Left colon (tissue), 2 donors: ENCODE measurements at regions not wholly inside any gene's neighbourhood (a gene's known extent, or its start where the extent isn't known, plus 50 kb on each side); places are given as distances from the start of the nearest gene placed in this dataset.

Source experiments
- ATAC-seq: fragments of 200-7000 bp; cut with Tn5 transposase; one replicate; pipeline ENCODE4 v1.9.1; 2020; ENCODE audit warnings: mild to moderate bottlenecking, moderate library complexity
- DNase-seq, 2 donors: peaks; one replicate each; pipeline ENCODE4 v3.0.0-alpha.2; 2020
- intact Hi-C, 2 donors: fragments of 100-400 bp; cut with DNase I in 1 of 2; cut with micrococcal nuclease in 1 of 2; formaldehyde crosslinking; loops; one replicate each; pipeline versions ENCODE4 v1.11.2 to v1.14.0; 2022; cut with DNase I, micrococcal nuclease
- donor health status: DM: no; HTN: no; CAD: no.
- donor health status: DM: yes; HTN: yes; CAD: no.

DNA sequence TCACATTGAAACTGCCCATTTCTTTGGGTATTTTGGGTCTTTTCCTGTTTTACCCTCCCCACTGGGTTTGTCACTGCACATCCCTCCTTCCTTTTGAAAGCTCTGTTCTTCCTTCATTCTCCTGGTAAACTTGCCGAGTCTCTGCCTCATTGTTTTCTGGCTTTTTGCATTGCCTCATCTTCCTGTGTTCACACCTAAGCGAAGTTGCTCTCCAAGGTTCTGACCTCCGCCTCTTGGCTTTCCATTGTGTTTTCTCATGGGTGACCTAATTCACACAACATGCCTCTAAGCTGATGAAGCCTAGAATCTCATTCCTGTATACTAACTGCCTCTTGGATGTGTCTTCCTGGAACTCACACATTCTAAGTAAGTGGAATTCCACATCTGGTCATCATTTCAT lies 1096.1 kb upstream of the EEF2KMT start:
- DNase-seq = peak in 1 of 2 donors; percentile 14
- intact Hi-C loops = no loop called here

DNA sequence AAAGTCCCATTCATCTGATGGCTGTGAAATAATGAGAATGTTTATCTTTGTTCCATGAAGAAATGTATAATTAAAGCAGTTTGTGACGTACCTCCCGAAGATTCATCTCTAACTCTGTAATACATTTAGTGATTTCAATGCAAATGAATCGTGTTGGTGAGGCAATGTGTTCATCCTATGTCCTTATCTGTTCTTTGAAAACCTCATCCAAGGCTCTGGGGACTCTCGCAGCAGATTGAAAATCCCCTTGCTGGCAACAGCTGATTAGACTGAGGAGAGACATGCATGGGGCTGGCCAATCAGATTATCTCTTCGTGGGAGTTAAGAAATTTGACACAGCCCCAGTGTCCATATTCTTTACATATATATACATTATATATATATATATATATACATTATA lies 1095.4 kb upstream of the EEF2KMT start:
- intact Hi-C loops = no loop called here
- DNase-seq (no peak), ATAC-seq (no peak)

More for the DNA sequence above, 1096.1 kb upstream of the EEF2KMT start:
- no peak for ATAC-seq

DNA sequence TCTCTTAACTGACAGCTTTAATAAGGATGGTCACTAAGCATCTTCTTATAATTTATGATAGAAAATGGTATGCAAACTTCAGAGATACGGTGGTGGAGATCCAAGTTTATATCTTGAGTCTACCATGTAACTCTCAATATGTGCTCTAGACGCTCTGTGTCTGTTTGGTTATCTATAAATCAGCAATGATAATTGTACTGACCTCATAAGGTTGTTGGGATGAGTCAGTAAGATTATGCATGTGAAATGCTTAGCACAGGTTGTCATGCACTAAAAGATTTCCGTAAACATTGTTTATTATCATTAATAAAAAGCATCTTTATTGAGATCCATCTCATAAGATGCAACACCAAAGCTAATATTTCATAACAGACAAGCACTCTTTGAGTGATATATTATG lies 1094.9 kb upstream of the EEF2KMT start:
- intact Hi-C loops = no loop called here
- no peak for ATAC-seq
- DNase-seq = no peak

DNA sequence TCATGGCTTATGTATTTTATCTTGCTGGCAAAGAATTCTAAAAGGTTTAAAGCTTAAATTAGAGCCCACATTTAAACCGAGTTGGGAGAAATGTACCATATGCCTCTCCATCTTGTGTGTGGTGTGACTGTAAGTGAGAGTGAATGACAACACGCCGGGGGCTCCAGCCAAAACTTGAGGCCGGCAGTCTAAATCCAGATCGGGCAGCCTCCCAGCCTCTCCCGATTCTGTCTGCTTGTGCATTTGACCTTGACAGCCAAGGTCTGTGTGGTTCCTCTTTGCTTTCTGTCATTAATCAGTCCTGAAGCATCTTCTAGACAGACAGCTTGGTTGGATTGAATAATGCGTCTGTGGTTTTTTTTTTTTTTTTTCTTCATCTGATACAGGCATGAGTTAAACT lies 1093.2 kb upstream of the EEF2KMT start:
- DNase-seq (no peak), ATAC-seq (no peak)
- intact Hi-C loops = no loop called here

DNA sequence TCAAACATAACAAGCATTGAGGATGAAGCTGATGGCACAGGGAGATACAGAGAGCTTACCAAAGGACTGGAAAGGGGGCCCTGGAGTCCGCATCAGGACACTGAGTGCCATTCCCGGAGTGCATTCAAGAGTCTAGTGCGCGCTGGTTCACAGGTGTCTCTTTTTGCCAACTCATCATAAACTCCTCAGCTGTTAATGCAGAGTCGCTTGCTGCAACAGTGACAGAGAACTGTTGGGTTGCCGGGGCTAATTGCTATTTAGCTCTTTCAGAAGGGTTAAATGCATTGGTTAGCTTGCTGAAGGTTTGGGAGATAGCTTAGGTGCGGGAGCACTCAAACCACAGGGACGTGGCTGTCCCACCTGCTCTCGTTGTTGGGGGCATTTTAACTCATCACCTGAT lies 1091.6 kb upstream of the EEF2KMT start:
- ATAC-seq (no peak), DNase-seq (no peak)
- intact Hi-C loops = no loop called here

DNA sequence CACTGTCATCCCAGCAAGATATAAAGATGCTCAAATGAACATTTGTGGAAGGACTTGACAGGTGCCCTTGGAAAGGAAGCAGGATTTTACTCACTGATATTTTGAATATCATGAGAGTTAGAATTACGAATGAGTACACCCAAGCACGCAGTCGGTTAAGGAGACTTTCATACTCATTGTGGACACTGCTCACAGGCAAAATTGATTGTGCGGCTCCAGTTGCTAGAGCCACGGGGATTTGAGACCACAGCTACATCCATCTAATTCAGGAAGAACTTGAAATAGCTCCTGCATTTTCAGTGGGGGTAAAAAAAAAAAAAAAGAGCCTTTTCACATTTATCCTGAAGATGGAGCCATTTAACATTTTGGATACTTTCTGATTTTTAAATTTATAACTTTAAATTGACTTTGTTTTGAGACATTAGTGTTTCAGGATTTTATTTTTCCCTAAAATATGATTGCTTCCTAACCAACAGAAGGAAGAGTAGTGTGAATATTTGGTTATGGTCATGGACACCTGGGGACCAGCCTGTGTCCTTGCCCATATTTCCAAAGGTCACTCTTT lies 1080.1 kb upstream of the EEF2KMT start:
- DNase-seq = no peak
- intact Hi-C loops = no loop called here
- no peak for ATAC-seq

DNA sequence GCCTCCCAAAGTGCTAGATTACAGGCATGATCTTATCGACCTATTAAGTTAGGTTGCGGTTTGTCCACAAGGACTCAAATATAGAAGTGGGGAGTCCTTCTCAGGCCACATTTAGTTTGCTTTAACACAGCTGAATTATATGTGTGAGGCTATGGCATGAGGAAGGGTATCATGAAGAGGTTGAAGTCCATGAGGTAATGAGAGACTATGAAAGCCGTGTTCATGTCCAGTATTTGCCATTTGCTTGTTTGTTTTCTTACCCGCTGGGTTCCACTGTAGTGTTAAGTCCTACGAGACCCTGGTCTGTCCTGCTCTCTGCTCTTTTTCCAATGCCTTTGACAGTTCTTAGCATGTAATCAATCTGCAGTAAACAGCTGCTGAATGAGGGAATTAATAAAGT lies 1072.4 kb upstream of the EEF2KMT start:
- ATAC-seq = no peak
- no peak for DNase-seq
- intact Hi-C loops = no loop called here

DNA sequence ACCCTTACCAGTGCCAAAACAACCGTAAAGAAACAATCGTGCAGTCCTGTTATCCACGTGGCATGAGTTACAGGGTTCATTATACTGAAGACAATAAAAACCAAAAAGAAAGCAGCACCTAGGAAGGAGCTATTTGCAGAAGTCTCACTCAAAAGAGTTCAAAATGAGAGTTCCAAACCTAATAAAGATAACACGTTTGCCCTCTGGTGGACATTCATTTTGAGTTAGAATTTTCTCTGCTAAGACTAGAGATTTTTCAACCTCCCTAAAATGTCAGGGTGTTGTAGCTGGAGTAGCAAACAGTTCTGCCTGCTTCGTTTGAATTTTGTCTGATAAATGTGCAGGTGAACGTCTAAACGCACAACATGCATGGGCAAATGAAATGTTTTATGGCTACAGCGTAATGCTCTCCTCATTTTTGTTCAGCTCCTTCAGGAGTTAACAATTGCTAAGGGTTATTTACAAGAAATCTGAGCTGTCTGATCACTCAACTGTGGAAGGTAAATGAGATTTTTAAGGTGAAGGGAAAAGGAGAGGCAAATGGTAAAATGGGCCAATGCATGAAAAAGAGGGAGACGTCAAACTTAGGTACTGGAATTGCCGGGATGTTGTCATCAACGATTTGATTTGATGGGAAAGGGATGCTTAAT lies 1067.9 kb upstream of the EEF2KMT start:
- ATAC-seq = no peak
- intact Hi-C loops = no loop called here
- no peak for DNase-seq

DNA sequence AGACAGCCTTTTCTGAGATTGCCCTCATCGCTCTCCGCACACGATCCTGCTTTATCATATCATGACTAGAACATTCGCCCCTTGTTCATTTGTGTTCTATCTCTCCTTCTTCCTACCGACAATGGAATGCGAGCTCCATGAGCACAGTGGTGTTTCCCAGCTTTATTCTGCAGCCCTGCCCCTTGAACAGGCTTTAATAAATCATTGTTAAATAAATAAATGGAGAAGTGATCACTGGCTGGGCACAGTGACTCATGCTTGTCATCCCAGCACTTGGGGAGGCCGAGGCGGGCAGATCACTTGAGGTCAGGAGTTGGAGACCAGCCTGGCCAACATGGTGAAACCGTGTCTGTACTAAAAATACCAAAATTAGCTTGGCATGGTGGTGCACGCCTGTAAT lies 1063.3 kb upstream of the EEF2KMT start:
- ATAC-seq = no peak
- DNase-seq = no peak
- intact Hi-C loops = no loop called here

DNA sequence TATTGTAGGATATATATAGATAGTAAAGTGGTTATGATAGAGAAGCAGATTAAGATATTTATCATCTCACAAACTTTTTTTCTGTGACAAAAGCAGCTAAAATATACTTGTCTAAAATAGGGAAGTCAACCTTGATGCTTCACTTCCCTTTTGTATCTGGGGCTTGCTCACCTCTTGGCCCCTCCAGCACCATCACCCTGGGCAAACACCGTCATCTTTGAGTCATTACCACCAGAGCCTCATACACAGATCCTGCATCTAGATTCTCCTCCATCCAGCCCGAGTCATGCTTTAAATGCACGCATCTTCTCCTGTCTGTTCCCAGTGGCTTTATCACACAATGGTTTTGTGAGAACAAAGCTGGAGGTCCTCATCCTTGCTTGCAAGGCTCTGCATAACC lies 1062.7 kb upstream of the EEF2KMT start:
- DNase-seq (no peak), ATAC-seq (no peak)
- intact Hi-C loops = no loop called here

DNA sequence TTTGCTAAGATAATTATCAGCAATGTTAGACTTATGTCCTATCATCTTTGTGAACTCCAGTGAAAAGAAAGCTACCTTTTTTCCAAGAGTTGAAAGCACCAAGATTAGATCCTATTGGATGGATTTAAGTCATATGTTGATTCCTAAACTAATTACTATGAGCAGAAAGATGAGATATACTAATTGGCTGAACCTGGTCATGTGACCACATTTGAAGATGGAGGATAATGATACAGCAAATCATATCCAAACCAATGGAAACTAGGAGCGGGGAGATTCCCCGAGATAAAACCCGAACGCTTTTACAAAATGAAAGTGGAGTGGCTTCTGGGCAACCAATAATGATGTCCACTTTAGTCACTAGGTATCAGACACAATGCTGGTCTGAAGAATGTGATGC lies 1060.2 kb upstream of the EEF2KMT start:
- DNase-seq (no peak), ATAC-seq (no peak)
- intact Hi-C loops = no loop called here

DNA sequence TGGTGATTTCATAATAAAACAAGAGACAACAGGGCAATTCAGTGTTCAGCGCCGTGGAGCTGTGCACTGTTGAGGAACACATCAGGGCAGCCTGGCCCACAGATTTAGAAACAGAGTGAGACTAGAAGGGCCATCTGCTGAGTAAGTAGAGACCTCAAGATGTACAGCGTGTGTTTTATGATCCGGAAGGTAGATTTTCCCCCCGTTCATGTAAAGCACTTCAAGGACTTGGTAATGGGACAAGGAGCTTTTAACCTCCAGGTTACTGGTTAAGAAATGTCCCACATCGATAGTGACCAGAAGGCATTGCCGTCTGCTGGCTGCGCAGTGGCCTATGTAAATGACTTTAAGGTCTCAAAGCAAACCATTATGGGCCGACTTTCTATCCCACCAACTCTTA lies 1057.7 kb upstream of the EEF2KMT start:
- no peak for DNase-seq
- no peak for ATAC-seq
- intact Hi-C loops = no loop called here

DNA sequence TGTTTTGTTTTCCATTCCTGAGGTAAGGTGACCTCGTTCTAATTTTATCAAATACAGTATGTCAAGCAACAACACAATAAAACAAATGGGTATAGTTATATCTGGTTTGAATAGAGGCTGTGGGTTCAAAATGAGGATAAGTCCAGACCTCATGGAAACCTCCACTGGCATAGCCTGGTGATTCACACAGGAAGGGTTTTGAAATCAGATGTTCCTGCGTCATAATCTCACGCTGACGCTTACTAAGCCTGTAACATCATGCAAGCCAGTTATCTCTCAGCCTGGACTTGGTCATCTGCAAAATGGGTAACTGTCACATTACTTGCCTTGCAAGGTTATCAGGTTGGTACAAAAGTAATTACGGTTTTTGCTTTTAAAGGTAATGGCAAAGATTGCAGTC lies 1056.3 kb upstream of the EEF2KMT start:
- DNase-seq = no peak
- ATAC-seq = no peak
- intact Hi-C loops = no loop called here

DNA sequence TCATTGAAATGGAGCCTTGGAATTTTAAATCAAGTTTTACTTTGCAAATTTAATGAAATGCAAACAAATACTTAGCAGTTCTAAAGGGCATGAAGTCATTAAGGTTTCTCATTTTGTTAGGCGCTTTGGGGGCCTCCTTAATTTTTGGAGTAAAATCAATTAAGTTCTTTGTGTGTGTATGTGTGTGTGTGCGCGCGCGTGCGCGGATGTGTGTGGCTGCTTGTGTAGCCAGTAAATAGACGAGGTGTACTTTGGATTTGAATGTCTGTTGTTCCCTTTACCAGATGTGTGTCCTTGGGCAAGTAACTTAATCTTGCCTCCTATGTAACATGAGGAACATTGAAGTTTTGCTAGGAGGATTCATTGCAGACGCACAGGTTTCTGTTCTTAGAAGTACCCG lies 1051.4 kb upstream of the EEF2KMT start:
- intact Hi-C loops = no loop called here
- DNase-seq (no peak), ATAC-seq (no peak)

DNA sequence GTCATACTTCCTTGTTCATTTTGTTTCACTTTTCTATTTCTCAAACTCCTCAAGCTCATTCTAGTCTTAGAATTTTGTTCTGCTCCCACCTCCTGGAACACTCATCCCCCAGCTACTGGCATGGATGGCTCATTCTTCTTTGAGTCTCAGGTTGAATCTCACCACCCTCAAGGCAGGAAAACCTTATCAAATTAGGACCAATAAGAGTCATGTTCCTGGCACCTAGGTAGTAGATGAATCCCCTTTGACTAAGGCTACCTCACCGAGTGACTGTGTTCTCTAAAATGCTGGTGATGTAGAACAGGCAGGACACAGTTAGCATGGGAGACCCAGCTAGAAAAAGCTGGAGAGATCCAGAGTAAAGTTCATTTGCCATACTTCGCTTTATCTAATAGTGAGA lies 1050.8 kb upstream of the EEF2KMT start:
- no peak for DNase-seq
- ATAC-seq = no peak
- intact Hi-C loops = no loop called here

DNA sequence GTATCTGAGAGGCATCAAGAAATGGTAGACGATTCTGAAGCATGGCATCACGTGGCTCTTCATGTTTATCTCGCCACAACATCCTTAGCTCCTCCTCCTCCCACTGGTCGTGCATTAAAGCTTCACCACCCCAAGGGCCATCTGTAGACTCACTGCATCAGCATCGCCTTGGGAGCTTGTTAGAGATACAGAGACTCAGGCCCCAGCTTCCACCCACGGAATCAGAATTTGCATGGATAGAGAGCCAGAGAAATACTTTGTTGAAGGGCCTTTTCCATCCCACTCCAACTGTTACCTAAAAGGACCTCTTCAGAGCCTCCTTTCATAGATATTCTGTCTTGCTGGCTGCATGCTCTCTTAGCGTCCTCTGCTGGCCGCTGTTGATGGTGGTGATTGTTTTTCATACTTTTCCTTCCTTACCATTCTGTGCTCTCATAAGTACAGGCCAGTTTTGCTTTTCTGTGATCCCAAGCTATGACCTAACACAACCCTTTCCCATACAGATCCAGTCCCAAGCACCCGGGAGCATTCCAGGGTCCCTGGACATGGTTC lies 1049.4 kb upstream of the EEF2KMT start:
- ATAC-seq = no peak

DNA sequence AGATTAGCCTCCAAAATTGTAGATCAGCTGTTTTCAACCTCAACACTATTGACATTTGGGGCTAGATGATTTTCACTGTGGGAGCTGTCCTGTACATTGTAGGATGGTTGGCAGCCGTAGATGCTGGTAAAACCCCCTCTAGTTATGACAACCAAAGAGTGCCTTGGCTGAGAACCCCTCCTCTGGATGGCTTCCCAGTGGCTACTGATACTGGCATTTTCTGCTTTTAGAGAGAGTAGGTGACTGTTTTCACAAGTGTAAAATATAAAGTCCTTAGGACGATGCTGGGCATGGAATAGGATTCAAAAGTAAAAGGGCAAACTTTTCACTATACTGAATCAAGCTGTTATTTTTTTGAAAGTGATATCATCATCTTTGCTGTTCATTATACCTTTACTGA lies 1048.8 kb upstream of the EEF2KMT start:
- intact Hi-C loops = no loop called here
- ATAC-seq (no peak), DNase-seq (no peak)

More for the DNA sequence above, 1049.4 kb upstream of the EEF2KMT start:
- intact Hi-C loops = no loop called here
- DNase-seq = no peak

DNA sequence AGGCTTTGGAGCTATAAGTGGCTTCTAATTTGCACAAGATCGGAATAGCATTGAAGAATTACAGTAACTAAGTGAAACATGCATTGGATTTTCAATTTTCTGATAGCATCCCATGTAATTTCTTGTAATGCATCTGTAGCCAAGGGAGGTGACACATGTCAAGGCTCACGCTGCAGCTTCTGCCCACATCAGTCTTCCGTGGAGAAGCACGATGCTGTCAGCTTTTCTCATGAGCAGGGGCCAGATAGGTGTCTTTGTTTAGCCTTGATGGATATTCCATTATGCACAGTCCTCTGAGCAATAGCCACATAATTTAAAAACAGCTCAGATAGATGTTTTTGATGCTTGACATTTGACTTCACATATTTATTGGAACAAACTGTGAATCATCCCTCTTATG lies 1046.9 kb upstream of the EEF2KMT start:
- ATAC-seq (no peak), DNase-seq (no peak)
- intact Hi-C loops = no loop called here

DNA sequence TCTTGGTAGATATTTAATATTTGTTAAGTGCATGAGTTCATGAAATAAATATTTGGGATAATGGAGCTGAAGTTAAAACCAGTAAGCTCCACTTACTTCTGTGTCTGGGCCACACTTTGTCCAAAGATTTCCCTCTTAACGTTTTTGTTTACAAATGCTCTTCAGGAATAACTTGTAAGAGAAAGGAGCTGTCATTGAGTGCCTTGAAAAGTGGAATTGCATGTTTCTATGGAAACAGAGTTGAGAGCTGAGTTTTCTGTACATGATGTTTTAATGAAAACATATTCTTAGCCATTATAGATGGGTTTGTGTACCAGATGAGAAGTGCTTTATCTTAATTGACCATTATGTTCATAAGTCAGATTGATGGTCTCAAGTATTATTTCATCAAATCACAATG lies 1045.4 kb upstream of the EEF2KMT start:
- DNase-seq = no peak
- intact Hi-C loops = no loop called here
- no peak for ATAC-seq

DNA sequence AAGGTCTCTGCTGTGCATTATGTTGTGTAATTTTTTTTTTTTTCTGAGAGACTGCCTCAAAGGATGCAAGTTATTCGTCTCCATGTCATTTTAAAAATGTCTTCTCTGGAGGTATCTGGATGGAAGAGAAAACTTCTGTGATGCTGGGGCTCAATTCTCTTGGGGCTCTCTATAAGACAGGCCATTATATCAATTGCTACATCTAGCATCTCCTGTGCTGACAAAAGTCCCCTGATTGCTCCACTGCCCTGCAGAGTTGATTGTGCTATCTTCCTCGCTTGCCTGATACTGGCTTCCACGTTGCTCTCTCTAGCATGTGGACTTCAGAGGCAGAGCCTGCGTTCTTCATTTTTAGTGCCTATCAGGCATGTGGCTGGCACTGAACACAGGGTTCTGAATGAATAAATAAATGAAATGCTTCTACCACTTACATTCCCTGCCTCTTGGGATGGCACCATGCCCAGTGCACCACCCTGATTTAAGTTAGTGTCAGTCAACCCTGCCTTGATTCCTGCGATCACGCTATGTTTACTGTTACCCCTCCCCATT lies 1035.5 kb upstream of the EEF2KMT start:
- intact Hi-C loops = no loop called here
- no peak for ATAC-seq
- no peak for DNase-seq

DNA sequence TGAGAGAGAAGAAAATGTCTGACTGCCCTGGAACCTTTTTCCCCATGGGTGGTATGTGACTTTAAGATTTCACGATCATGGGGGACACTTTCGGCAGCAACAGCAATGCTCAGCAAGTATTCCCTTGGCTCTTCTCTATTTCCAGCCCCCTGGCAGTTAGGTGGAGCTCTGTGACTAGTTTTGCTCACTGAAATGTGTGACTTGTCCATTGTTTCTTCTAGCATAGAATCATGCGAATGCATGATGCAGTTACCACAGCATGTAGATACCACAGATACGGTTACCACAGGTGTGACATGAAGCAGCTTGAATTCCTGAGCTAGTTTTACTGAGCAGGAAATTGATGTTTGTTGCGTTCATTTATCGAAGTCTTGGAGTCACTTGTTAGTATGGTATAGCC lies 1034.5 kb upstream of the EEF2KMT start:
- DNase-seq (no peak), ATAC-seq (no peak)
- intact Hi-C loops = no loop called here
